H9 (cell line): ENCODE measurements at regions not wholly inside any gene's neighbourhood (a gene's known extent, or its start where the extent isn't known, plus 50 kb on each side); places are given as distances from the start of the nearest gene placed in this dataset.

Experiments
- DNase-seq: peaks from one replicate; pipeline ENCODE4 v3.0.0-alpha.2; 2017
- H2AFZ ChIP-seq: one replicate; pipeline ENCODE4 v1.6.1; 2013; ENCODE audit warnings: mild to moderate bottlenecking, low read length, control low read depth, moderate library complexity
- H2AK5ac ChIP-seq: 2 replicates; pipeline ENCODE4 v1.6.1; 2013; ENCODE audit warnings: low read length, control low read depth, mixed read lengths; ENCODE audit not compliant: insufficient read length
- H2BK120ac ChIP-seq: one replicate; pipeline ENCODE4 v1.6.1; 2013; ENCODE audit warnings: low read depth, mild to moderate bottlenecking, low read length, control low read depth, inconsistent platforms; ENCODE audit not compliant: poor library complexity, severe bottlenecking
- H2BK12ac ChIP-seq: 2 replicates; pipeline ENCODE4 v1.6.1; 2013; ENCODE audit warnings: low read length, control low read depth, mixed read lengths, low read depth; ENCODE audit not compliant: insufficient read length
- H2BK15ac ChIP-seq: 2 replicates; pipeline ENCODE4 v1.6.1; 2013; ENCODE audit warnings: low read depth, low read length, control low read depth
- H2BK20ac ChIP-seq: one replicate; pipeline ENCODE4 v1.6.1; 2013; ENCODE audit warnings: low read depth, mild to moderate bottlenecking, low read length, control low read depth, inconsistent platforms; ENCODE audit not compliant: poor library complexity, severe bottlenecking
- H2BK5ac ChIP-seq: 2 replicates; pipeline ENCODE4 v1.6.1; 2013; ENCODE audit warnings: low read length, control low read depth, mixed read lengths; ENCODE audit not compliant: insufficient read length
- H3K14ac ChIP-seq: 2 replicates; pipeline ENCODE4 v1.6.1; 2013; ENCODE audit warnings: low read length, control low read depth; ENCODE audit not compliant: insufficient read depth
- H3K18ac ChIP-seq: 2 replicates; pipeline ENCODE4 v1.6.1; 2013; ENCODE audit warnings: low read depth, mild to moderate bottlenecking, mixed read lengths, low read length, control low read depth; ENCODE audit not compliant: insufficient read length
- H3K23ac ChIP-seq: 2 replicates; pipeline ENCODE4 v1.6.1; 2013; ENCODE audit warnings: low read length, control low read depth, mixed read lengths, low read depth; ENCODE audit not compliant: insufficient read length
- H3K23me2 ChIP-seq: 2 replicates; pipeline ENCODE4 v1.6.1; 2013; ENCODE audit warnings: low read depth, mild to moderate bottlenecking, mixed read lengths, low read length, control low read depth; ENCODE audit not compliant: insufficient read length, poor library complexity, severe bottlenecking
- H3K27ac ChIP-seq: 2 replicates; pipeline ENCODE4 v1.5.1; 2013; ENCODE audit warnings: low read length, control low read depth, mixed read lengths, low read depth; ENCODE audit not compliant: insufficient read length
- H3K27me3 ChIP-seq: 2 replicates; pipeline ENCODE4 v1.6.1; 2013; ENCODE audit warnings: low read length, control low read depth, inconsistent platforms; ENCODE audit not compliant: insufficient read depth
- H3K4ac ChIP-seq: 2 replicates; pipeline ENCODE4 v1.6.1; 2013; ENCODE audit warnings: low read depth, mild to moderate bottlenecking, control low read depth, inconsistent platforms, low read length, moderate library complexity
- H3K4me1 ChIP-seq: 2 replicates; pipeline ENCODE4 v1.6.1; 2013; ENCODE audit warnings: low read length, control low read depth, inconsistent platforms; ENCODE audit not compliant: insufficient read depth
- H3K4me2 ChIP-seq: 2 replicates; pipeline ENCODE4 v1.6.1; 2013; ENCODE audit warnings: low read length, control low read depth, mixed read lengths; ENCODE audit not compliant: insufficient read length, insufficient read depth
- H3K56ac ChIP-seq: 2 replicates; pipeline ENCODE4 v1.6.1; 2013; ENCODE audit warnings: low read depth, mild to moderate bottlenecking, mixed read lengths, low read length, control low read depth; ENCODE audit not compliant: insufficient read length
- H3K79me1 ChIP-seq: 2 replicates; pipeline ENCODE4 v1.6.1; 2013; ENCODE audit warnings: low read depth, mild to moderate bottlenecking, moderate library complexity, low read length, control low read depth, inconsistent platforms; ENCODE audit not compliant: insufficient read depth, poor library complexity, severe bottlenecking
- H3K79me2 ChIP-seq: 2 replicates; pipeline ENCODE4 v1.6.1; 2013; ENCODE audit warnings: low read length, control low read depth, inconsistent platforms; ENCODE audit not compliant: insufficient read depth
- H3K9ac ChIP-seq: 2 replicates; pipeline ENCODE4 v1.6.1; 2013; ENCODE audit warnings: low read length, control low read depth, mixed read lengths; ENCODE audit not compliant: insufficient read length; ENCODE audit errors: extremely low read depth
- H3K9me3 ChIP-seq: one replicate; pipeline ENCODE4 v1.6.1; 2013; ENCODE audit warnings: low read depth, low read length, inconsistent platforms; ENCODE audit not compliant: control insufficient read depth
- H3T11ph ChIP-seq: one replicate; pipeline ENCODE4 v1.6.1; 2013; ENCODE audit warnings: mild to moderate bottlenecking, low read length, control low read depth, inconsistent platforms
- H4K20me1 ChIP-seq: one replicate; pipeline ENCODE4 v1.6.1; 2013; ENCODE audit not compliant: control insufficient read depth, insufficient read length, insufficient read depth
- H4K5ac ChIP-seq: 2 replicates; pipeline ENCODE4 v1.6.1; 2013; ENCODE audit warnings: low read depth, mild to moderate bottlenecking, mixed read lengths, low read length, control low read depth; ENCODE audit not compliant: insufficient read length
- H4K8ac ChIP-seq: replicated peaks from 2 replicates; pipeline ENCODE4 v1.6.1; 2013; ENCODE audit warnings: low read length, control low read depth, mixed read lengths, low read depth; ENCODE audit not compliant: insufficient read length
- H4K91ac ChIP-seq: 2 replicates; pipeline ENCODE4 v1.6.1; 2013; ENCODE audit warnings: low read depth, mild to moderate bottlenecking, moderate library complexity, mixed read lengths, low read length, control low read depth; ENCODE audit not compliant: insufficient read length
- H3K27ac Mint-ChIP-seq, 3 experiments: 2 replicates in 2 of 3; 3 replicates in 1 of 3; pipeline ENCODE4 v1.8.0; 2020 to 2021; ENCODE audit warnings: mixed read lengths in 3 of 3, mild to moderate bottlenecking in 1 of 3, moderate library complexity in 1 of 3
- H3K27me3 Mint-ChIP-seq: 2 replicates; pipeline ENCODE4 v1.8.0; 2021; ENCODE audit warnings: low read depth, mild to moderate bottlenecking, moderate library complexity, mixed read lengths
- H3K36me3 Mint-ChIP-seq, 3 experiments: 2 replicates in 2 of 3; 3 replicates in 1 of 3; pipeline ENCODE4 v1.8.0; 2020 to 2021; ENCODE audit warnings: low read depth in 3 of 3, mixed read lengths in 3 of 3; ENCODE audit not compliant: insufficient read depth in 1 of 3
- H3K4me1 Mint-ChIP-seq, 2 experiments: 2 replicates each; pipeline ENCODE4 v1.8.0; 2020; ENCODE audit warnings: mixed read lengths in 2 of 2
- H3K4me3 Mint-ChIP-seq, 2 experiments: 2 replicates in 1 of 2; 3 replicates in 1 of 2; pipeline ENCODE4 v1.8.0; 2020 to 2021; ENCODE audit warnings: mild to moderate bottlenecking in 2 of 2, mixed read lengths in 2 of 2, moderate library complexity in 1 of 2
- H3K9me3 Mint-ChIP-seq, 2 experiments: 2 replicates in 1 of 2; 3 replicates in 1 of 2; pipeline ENCODE4 v1.8.0; 2020; ENCODE audit warnings: mild to moderate bottlenecking in 2 of 2, mixed read lengths in 2 of 2, moderate library complexity in 1 of 2
- CTCF ChIP-seq: fragments of 200-600 bp; sonication (generic); conservative IDR thresholded peaks from 3 replicates; pipeline ENCODE4 v1.8.0; 2021; ENCODE audit warnings: antibody characterized with exemption, mild to moderate bottlenecking
- WGBS: extraction: QIAGEN DNeasy Blood & Tissue Kit; methylation state at CpG from one replicate; pipeline ENCODE4 v1.1.7; 2013; ENCODE audit warnings: missing lambda C conversion rate, low lambda C conversion rate, mixed read lengths; ENCODE audit not compliant: insufficient read length; ENCODE audit errors: extremely low coverage; 5-methylcytosine and 5-hydroxymethylcytosine counted together

- H3K9me3 ChIP-seq: no peaks in the 10 kb centered on the region
- Mint-ChIP-seq H3K36me3 (peaks cover 45 to 68% (median 66%) of the 10 kb centered on the region in 3 experiments), H3K27ac (no peak overlapping the region), H3K4me1 (peaks cover 5% of the 10 kb centered on the region in 2 experiments), H3K27me3 (no peaks in the 10 kb centered on the region), H3K9me3 (no peaks in the 10 kb centered on the region; a peak in 1 of 5 replicates), H3K4me3 (no peak overlapping the region)
- no peaks in the 10 kb centered on the region for H3K27me3 ChIP-seq
- no peak overlapping the region for H3K23ac ChIP-seq
- no peak overlapping the region for H3T11ph ChIP-seq
- no peaks in the 10 kb centered on the region for H3K23me2 ChIP-seq
- H3K27ac ChIP-seq: no peak overlapping the region
- peaks cover 3% of the 10 kb centered on the region for H3K79me1 ChIP-seq
- H3K18ac ChIP-seq: no peak overlapping the region
- no peak overlapping the region for H3K9ac ChIP-seq
- no peak overlapping the region for H4K5ac ChIP-seq
- H3K56ac ChIP-seq: no peak overlapping the region
- no peak overlapping the region for H2BK120ac ChIP-seq
- H2BK20ac ChIP-seq: no peak overlapping the region
- DNase-seq: no peak
- H3K4me1 ChIP-seq: no peaks in the 10 kb centered on the region
- H2AK5ac ChIP-seq: no peak overlapping the region
- H3K4ac ChIP-seq: no peak overlapping the region
- WGBS: no CpG with 5 or more reads among the region's 9 CpGs
- no peak for TF ChIP-seq CTCF
- no peak overlapping the region for H2BK5ac ChIP-seq
- H4K20me1 ChIP-seq: no peaks in the 10 kb centered on the region
- no peak overlapping the region for H4K8ac ChIP-seq
- no peak overlapping the region for H2BK12ac ChIP-seq
- H4K91ac ChIP-seq: no peak overlapping the region
- peaks cover 3% of the 10 kb centered on the region; the same call in 1 of the 2 replicates for H3K79me2 ChIP-seq
- no peak overlapping the region for H3K14ac ChIP-seq
- no peak overlapping the region for H3K4me2 ChIP-seq
- no peak overlapping the region for H2AFZ ChIP-seq
- no peak overlapping the region for H2BK15ac ChIP-seq
Measured at GRCh38 chr16:31706318-31706717, 167.3 kb upstream of the ZNF267 start.
